Right renal cortex interstitium (tissue), 3 donors: ENCODE measurements at regions not wholly inside any gene's neighbourhood (a gene's known extent, or its start where the extent isn't known, plus 50 kb on each side); places are given as distances from the start of the nearest gene placed in this dataset.

Experiments
- DNase-seq, 3 donors: peaks; one replicate each; pipeline ENCODE4 v3.0.0-alpha.2; 2013; ENCODE audit warnings: low read depth in 3 of 3, low spot score in 2 of 3

DNA sequence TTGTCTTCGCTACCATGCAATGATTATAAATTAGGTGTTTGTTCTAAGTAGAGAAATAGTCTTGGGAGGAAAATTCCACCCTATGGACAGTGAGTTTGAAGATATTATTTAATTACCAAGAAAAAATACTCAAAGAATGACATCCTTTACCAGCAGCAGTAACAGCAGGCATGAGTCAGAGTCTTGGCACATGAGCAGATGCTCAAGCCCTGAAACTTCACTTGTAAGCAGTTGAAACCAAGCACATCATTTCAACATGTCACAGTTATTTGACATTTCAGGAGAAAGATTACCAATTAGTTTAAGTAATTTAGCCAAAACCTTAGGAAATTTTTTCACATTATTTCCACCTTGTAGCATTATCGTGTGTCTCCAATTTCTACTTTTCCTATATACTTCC, 99.2 kb downstream of the C12orf50 start:
- DNase-seq, result no peak

DNA sequence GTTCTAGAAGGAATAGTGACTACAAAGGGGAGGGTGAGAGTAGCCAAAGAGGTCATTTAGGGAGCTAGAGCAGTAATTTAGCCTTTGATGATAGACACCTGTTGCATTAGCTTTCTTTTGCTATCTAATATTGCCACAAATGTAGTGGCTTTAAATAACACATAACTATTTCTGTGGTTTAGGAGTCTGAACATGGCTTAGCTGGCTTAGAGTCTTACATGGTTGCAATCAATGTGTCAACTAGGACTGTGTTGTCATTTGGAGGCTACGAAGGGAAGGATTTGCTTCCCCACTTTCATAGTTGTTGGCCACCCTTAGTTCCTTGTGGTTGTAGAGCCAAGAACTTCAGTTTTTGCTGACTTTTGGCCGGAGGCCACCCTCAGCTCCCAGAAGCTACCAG, 99.9 kb downstream of the C12orf50 start:
- no peak for DNase-seq

DNA sequence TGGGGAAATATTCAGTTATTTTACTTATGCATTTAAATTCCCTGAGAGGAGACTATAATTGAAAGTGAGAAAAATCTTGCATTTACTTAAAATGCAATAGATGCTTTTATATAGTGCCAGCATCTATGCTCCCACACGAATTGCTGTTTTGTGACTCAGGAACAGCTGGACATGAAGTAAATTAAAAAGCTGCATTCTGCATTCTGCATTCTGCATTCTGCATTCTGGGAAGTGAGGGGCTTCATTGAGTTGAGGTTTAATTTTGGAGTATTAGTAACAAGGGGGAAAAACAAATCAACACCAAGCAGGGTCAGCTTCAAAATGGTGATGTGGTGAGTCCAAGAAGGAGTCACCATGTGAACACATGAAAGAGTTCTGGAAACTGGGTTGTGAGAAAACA, 101.2 kb downstream of the C12orf50 start:
- no peak for DNase-seq

DNA sequence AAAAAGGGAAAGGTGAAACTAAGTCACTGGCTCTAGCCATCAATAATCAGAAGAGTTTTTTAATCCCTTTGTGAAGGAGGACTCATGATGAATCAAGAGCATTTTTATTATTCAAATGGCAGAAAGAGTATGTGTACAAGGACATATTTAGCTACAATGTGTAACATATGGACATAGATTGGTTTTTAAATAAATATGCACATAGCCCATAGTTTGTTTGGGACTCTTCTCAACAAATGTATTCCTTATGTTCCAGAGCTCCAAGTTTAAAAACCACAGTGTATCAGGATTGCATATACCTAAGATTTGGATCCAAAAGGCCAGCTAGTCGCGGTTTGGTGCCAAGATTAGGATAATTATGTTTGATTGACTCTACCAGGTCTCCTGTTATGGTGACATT, 104.2 kb downstream of the C12orf50 start:
- no peak for DNase-seq

DNA sequence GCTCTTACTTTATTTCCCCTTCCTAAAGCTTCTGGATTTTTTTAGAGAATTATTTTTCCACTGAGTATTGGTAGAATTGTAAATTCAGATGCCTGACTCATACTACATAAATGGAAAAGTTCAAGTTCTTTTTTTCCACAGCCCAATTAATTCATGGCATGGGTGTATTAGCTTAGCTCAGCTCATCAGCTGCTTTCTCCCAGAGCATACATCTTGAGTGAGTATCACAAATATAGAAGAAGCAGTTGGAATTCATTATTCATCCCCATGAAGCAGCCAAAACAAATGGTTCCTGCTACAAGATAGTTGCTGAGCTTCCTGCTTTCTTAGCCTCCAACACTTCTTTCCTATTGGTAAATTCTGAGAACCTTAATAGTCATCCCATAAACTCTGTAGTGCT, 105.1 kb downstream of the C12orf50 start:
- no peak for DNase-seq

DNA sequence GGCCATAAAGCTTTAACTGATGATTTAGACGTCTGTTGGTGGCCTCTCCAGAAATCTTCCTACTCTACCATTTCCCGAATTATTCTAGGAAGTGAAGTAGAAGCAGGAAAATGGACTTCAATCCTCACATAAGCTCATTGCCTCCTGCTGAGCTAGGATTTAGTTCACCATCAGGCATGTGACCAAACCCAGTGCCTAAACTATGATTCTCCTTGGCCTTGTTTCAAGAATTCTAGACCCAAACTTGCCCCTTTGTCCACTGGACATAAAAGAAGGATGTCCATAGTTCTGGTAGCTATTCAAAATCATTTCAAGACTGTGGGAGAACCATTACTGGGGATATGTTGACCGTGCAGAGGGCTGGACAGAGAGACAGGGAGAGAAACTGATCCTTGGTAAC, 105.8 kb downstream of the C12orf50 start:
- no peak for DNase-seq

DNA sequence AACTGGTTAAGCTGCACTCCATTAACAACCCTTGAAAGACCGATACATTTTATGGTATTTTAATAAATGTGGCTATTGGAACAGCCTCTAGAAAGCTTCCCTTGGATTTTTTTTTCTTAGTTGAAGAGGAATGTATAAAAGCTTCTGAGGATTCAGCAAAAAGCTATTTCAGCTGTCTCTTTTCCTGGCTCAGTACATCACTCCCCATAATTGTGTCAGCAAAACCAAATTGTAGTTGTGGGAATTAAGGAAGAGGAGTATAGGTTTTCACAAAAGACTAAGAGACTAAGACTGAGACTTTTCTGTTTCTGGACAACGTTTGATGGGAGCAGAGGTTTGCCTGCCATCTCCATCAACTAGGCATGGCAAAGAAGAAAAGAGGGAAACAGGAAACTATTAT, 106.5 kb downstream of the C12orf50 start:
- no peak for DNase-seq

DNA sequence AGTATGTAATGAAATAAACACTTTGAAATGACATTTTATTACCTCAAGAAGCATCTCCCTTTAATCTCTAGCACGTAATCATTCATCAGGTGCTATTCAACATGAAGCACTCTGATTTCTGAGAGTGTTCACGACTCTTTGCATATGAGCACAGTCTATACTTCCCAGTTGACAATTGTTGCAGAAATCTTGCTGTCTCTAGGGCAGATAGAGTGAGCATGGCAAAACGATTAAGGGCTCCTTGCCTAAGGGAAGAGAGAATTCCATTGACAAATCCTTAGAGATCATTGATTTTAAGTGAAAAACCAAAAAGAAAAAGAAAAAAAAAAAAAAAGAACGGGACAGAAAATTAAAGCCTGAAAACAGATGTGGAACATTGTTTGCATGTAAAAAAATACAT, 107.6 kb downstream of the C12orf50 start:
- DNase-seq, result no peak

DNA sequence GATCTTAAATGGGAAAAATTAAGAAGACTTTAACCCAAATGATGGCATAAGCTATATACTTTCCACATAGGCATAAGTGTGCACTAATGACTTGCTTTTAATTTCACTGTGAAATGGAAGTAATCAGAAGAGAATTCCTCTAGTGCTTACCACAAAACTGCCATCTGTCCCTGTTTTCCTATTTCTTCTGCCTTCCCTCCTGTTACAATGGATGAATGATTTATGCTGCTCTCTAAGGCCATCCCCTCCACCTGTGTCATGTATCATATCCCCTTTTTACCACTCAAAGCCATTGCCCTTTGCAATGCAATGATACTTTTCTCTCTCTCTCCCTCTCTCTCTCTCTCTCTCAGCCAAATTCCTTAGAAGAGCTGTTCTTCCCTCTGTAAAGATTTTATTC, 109.1 kb downstream of the C12orf50 start:
- DNase-seq, result no peak

DNA sequence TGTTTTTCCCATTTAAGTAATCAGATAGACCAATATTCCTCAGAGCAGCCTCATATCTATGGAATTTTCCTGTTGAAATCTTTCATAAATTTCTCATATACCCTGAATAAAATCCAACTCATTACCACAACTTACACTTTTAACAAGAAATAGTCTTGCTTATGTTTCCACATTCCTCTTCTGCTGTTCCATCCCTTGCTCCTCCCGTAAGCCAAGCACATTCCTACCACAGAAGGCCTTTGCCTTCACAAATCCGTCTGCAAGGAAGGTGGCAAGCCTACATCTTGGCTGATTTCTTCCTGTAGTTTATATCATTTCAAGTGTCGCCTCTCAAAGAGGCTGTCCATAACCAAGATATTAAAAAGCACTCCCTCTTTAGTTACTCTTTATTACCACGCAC, 127.7 kb downstream of the C12orf50 start:
- DNase-seq, result no peak

DNA sequence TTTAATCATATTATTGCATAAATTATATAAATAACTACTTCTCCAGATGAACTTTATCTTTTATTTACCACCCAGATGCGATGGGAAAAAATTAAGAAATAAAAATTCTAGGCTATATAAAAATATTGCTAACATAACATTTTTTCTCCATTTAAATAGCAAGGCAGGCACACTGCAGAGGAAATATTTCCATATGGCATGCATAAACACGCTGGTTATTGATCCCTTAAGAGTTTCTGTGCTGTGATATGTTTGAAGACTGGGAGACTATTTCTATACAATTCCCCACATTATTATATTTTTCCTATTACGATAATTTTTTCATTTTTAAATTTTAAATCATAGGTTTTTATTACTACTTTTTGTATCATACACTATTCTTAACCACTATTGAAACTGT, 131.5 kb downstream of the C12orf50 start:
- no peak for DNase-seq

DNA sequence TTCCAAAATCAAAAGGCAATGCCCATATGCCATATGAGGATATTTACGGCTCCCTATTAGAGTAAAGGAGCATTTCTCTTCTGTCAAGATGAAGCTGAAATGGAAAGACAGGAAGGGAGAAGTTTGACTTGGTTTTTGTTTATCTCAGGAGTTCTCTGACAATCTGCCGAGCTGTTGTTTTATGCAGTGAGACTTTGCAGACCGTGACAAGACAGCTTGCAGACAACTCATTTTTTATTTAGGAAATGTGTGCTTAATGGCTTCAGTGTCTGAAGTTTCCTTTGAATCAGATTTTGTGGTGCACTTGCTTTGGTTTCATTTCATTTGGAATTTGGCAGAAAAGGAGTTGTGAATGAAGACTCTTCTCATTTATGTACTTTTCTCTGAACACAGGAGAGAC, 145.4 kb downstream of the C12orf50 start:
- no peak for DNase-seq

DNA sequence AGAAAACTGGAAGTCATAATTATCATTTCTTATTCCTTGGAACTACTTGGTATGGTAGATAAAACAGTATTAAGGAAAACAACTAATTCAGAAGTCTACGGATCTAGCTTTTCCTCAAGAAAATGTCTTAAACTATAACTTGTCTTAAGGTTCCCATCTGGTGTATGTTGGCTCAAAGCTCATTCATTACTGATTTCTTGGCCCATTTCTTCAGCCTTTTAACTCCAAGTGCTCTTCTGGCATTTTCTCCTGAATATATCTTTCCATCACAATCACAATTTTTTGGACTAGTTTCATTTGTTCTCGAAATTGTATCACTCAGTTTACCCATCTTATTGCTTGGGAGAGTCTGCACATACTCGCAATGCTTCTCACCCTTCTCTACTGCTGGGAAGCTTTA, 150.1 kb downstream of the C12orf50 start:
- DNase-seq, result no peak

DNA sequence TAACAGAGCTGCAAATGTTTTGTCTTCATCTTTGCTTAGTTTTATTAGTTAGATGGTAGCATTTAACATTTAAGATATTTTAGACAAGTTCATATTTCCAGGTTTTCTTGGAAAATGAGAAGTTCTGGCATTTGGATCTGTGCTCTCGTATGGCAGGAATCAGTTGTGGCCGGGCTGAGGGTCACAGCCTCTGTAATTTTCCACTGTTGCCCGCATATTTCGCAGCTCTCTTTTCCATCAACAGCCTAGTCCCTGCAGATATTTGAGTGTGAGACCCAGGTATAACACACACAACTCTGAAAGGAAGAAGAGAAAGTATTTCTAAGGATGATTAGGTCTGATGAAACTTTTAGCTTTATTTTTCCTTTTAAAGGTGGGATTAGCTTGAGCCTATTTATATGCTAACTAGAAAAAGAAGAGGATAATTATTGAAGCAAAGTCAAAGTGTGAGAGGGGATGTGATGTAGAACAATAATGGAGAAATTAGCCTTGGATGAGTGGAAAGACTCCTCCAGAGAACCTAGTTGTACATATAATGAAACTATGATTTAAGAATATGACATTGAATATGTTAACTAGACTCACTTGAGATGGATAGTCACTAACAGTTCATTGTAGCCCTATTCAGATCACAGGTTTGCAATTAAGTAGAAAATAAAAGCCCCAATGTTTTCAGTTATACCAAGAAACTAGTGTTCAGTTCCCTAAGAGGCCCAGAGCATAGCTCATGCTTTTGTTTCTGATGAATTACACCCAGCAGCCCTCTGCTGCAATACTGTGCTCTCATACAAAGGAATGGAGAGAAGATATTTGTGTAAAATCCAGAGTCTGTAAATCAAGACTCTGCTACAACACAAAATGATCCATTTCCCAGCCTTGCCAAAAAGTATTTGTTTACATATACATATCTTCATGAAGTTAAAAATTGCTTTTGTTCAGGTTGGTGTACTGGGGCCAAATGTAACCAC, 158.4 kb downstream of the C12orf50 start:
- no peak for DNase-seq

DNA sequence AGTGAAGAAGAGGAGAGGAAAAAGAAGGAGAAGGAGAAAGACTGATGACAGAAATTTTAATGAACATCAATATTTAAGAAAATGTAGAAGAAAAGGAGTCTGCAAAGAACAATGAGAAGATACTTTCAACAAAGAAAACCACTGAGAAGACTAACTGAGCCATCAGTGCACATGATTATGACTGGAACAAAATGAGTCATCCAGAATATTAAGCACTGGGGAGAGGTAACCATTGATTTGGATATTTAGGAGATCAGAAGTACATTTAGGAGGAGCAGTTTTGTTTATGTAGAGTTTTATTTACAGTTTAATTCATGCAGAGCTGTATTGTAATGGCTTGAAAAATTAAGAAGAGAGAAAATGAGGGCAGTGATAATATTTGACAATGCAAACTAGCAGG, 159.1 kb downstream of the C12orf50 start:
- DNase-seq, result no peak

DNA sequence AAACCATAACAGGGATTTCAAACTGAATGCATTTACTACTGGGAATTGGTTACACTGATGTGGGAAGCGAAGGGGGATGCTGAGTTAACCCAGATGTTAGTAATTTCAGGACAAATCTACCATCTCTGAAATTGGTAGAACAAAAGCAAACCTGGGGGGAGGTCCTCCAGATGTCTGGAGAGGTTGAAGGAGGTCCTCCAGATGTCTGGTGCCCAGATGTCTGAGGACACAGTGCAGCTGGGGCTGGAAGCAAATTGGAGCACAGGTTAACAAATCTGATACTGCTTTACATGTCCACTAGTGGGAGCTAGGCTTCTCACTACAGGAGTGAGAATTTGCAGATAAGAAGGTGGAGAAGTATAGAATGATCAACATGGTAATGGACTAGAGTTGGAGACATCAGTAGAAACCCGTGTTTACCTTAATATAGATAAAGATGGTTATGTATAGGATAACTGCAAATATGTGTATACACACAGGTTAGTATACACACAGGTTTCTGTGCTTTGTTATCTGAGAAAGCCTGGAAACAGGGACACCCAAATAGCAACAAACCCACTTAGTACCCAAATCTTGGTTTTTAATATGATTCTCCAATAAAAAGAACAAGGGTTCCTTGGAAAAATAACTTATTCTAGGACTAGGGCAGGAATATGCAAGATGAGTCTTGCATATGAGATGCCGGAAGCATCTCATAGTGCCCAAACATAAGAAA, 162.5 kb downstream of the C12orf50 start:
- no peak for DNase-seq

DNA sequence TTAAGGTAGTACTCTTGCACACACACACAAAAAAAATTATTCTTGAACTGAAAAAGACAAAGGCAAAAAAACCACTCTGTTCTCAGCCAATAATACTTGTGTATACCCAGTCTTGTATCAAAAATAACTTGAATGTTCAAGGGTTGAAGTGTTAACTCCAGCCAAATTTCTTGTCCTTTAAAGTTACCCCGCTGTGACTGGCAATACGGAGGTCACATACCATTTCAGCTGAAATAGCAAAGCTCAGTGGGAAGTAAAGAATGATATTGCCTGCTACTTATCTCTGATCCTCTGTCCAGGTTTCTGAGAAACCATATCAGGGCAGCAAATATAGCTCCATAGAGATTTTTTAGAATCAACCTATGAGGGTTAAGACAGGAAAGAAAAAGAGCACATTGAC, 167.4 kb downstream of the C12orf50 start:
- DNase-seq, result no peak

DNA sequence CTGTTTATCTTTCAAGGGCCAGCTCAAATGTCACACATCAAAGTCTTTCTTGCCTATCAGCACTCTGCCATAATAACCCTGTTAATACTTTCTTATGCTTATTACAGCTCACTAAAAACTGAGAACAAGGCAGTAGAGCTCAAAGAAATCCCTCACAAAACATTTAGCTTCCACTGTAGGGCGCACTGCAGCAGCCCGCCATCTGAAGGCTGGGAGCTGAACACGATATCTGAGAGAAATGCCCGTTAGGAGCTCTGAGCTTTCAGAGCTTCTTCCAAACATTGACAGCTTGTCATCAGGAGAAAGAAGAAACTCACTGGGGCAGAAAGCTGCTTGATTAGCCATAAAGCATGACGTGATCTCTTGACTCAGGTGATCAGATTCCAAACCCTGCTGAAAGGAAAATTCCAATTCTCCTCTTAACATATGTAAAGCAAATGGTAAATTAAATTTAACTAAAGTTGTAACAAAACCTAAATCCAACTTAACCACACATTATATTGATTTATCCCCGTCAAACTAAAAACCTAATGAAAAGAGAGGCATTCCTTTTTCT, 175.7 kb downstream of the C12orf50 start:
- no peak for DNase-seq

DNA sequence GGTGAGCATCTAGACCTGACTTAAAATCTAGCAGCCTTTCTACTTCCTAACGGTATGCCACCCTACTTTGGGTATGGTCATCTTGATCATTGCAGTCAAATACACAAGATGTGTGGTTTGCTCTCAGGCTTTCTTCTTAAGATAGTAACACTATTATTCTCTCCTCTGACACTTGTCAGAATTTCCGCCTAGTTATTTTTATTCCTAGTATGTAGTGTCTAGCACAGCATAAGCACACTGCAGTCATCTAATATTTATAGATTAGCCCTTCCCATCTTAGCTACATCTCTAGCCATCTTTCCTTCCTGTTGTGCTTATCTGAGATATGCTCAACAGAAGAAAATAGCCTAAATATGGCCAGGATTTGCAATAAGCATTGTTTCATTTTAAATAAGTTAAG, 180.1 kb downstream of the C12orf50 start:
- no peak for DNase-seq

DNA sequence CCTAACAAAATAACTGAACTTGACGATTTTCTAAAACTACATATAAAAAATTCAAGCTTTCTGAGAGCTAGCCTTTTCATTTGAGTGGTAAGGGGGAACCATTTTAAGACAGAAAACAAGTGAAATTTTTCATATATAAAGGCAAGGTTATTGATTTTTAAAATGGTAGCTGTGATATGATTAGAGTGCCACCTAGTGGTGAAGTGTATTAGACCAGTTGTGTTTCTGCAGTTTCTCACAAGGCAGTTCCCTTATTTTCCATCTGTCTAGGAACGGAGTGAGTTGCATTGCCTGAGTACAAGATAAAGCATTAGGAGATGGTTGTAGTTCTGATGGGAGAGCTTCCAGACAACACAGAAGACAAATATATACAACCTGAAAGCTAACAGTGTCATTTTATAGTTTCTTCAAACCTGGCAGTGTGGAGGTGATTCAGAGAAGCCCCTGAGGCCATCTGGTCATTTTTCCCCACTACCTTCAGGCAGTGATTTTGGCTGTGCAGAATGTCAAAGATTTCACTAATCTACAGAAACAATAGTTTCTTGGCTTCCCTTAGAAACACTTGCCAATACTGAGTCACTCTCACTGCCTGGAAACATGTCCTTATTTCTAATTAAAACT, 180.8 kb downstream of the C12orf50 start:
- peak; percentile 29 to 37 (median 36) for DNase-seq

DNA sequence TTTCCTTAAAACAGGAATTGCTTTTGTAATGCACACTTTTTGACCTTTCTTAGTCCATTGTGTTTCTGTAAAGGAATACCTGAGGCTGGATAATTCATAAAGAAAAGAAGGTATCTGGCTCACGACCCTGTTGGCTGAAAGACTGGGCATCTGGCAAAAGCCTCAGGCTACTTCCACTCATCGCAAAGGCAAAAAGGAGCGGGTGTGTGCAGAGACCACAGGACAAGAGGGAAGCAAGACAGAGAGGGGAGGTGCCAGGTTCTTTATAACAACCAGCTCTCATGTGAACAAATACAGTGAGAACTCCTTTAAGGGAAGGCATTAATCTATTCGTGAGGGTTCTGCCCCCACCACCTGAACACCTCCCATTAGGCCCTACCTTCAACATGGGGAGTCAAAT, 182.1 kb downstream of the C12orf50 start:
- no peak for DNase-seq
